CD4-positive, alpha-beta T cell treated with Interleukin-21 for 1 hour (primary cell): ENCODE measurements at regions not wholly inside any gene's neighbourhood (a gene's known extent, or its start where the extent isn't known, plus 50 kb on each side); places are given as distances from the start of the nearest gene placed in this dataset.
"Not testable (repeated sequence)": the region's sequence is repeated elsewhere in the genome, so short reads cannot be mapped to it uniquely, and the experiment has no call there.

ENCODE experiments used
- DNase-seq: peaks from one replicate; pipeline ENCODE4 v3.0.0-alpha.2; 2020

- no peak for DNase-seq
Measured at GRCh38 chr18:79579807-79580497, 99.7 kb upstream of the CTDP1 start.

- no peak for DNase-seq
Measured at GRCh38 chr18:79580498-79581171, 99.0 kb upstream of the CTDP1 start.

GRCh38 chr18:79581406-79581805, 98.2 kb upstream of the CTDP1 start:
- no peak for DNase-seq

GRCh38 chr18:79581911-79582310, 97.7 kb upstream of the CTDP1 start:
- no peak for DNase-seq

- DNase-seq, result no peak
Measured at GRCh38 chr18:79582978-79583377, 96.6 kb upstream of the CTDP1 start.

GRCh38 chr18:79583426-79583825, 96.2 kb upstream of the CTDP1 start:
- DNase-seq, result no peak

- no peak for DNase-seq
Measured at GRCh38 chr18:79583984-79584401, 95.6 kb upstream of the CTDP1 start.

GRCh38 chr18:79584491-79585394, 94.9 kb upstream of the CTDP1 start:
- no peak for DNase-seq

- DNase-seq, result no peak
Measured at GRCh38 chr18:79585395-79586370, 93.9 kb upstream of the CTDP1 start.

- no peak for DNase-seq
Measured at GRCh38 chr18:79586436-79587225, 93.0 kb upstream of the CTDP1 start.

- DNase-seq, result no peak
Measured at GRCh38 chr18:79587226-79587741, 92.3 kb upstream of the CTDP1 start.

GRCh38 chr18:79587779-79588635, 91.6 kb upstream of the CTDP1 start:
- no peak for DNase-seq

- no peak for DNase-seq
Measured at GRCh38 chr18:79588636-79589481, 90.7 kb upstream of the CTDP1 start.

GRCh38 chr18:79589601-79590091, 90.0 kb upstream of the CTDP1 start:
- no peak for DNase-seq

- DNase-seq, result no peak
Measured at GRCh38 chr18:79590191-79591031, 89.2 kb upstream of the CTDP1 start.

GRCh38 chr18:79591032-79591308, 88.6 kb upstream of the CTDP1 start:
- DNase-seq, result no peak

GRCh38 chr18:79592684-79593083, 86.9 kb upstream of the CTDP1 start:
- not testable (repeated sequence) for DNase-seq

- no peak for DNase-seq
Measured at GRCh38 chr18:79595876-79596374, 83.7 kb upstream of the CTDP1 start.
